Esophagus (tissue), 2 donors: ENCODE measurements at regions not wholly inside any gene's neighbourhood (a gene's known extent, or its start where the extent isn't known, plus 50 kb on each side); places are given as distances from the start of the nearest gene placed in this dataset.

Source experiments
- H3K27ac ChIP-seq, 2 donors: one replicate each; pipeline ENCODE4 v1.5.1; 2013; ENCODE audit warnings: low read depth in 2 of 2, mild to moderate bottlenecking in 2 of 2, inconsistent platforms in 1 of 2, low read length in 1 of 2, moderate library complexity in 1 of 2
- H3K27me3 ChIP-seq, 2 donors: one replicate each; pipeline ENCODE4 v1.6.1; 2013; ENCODE audit warnings: low read length in 2 of 2, control low read depth in 1 of 2, mild to moderate bottlenecking in 1 of 2; ENCODE audit not compliant: insufficient read depth in 2 of 2, control insufficient read depth in 1 of 2
- H3K36me3 ChIP-seq, 2 donors: one replicate each; pipeline ENCODE4 v1.6.1; 2013; ENCODE audit warnings: low read length in 1 of 2; ENCODE audit not compliant: control insufficient read depth in 2 of 2, insufficient read depth in 2 of 2
- H3K4me1 ChIP-seq, 2 donors: one replicate each; pipeline ENCODE4 v1.6.1; 2013; ENCODE audit warnings: low read length in 1 of 2; ENCODE audit not compliant: control insufficient read depth in 2 of 2, insufficient read depth in 2 of 2
- H3K4me3 ChIP-seq, 2 donors: one replicate each; pipeline ENCODE4 v1.5.1; 2013; ENCODE audit warnings: low read length in 2 of 2, mild to moderate bottlenecking in 2 of 2, low read depth in 1 of 2, moderate library complexity in 1 of 2
- H3K9me3 ChIP-seq, 2 donors: one replicate each; pipeline ENCODE4 v1.6.1; 2013; ENCODE audit warnings: mild to moderate bottlenecking in 2 of 2, low read depth in 1 of 2, low read length in 1 of 2, moderate library complexity in 1 of 2; ENCODE audit not compliant: control insufficient read depth in 2 of 2, insufficient read depth in 1 of 2
- WGBS, 2 donors: extraction: QIAGEN DNeasy Blood & Tissue Kit; methylation state at CpG; one replicate each; pipeline ENCODE4 v1.1.7; 2013; 5-methylcytosine and 5-hydroxymethylcytosine counted together
- donor health status: healthy with polysubstance abuse.
- donor health status: Bipolar disorder and iron deficiency.

GRCh38 chr4:19437008-19437407 is 814.7 kb upstream of the SLIT2 start:
- Histone ChIP-seq H3K36me3 (no peaks in the 10 kb centered on the region), H3K27ac (no peak overlapping the region), H3K4me3 (no peak overlapping the region), H3K4me1 (no peaks in the 10 kb centered on the region), H3K9me3 (peaks cover 0 to 4% of the 10 kb centered on the region in 2 donors), H3K27me3 (no peaks in the 10 kb centered on the region)
- WGBS, 2 donors: 50 to 59% methylated on average over 2 of the region's 2 CpGs

- no peak overlapping the region for H3K27ac ChIP-seq
- no peaks in the 10 kb centered on the region for H3K27me3 ChIP-seq
- no peak overlapping the region for H3K4me3 ChIP-seq
- WGBS, 2 donors: 44 to 51% methylated on average over 4 of the region's 4 CpGs
- H3K36me3 ChIP-seq: no peaks in the 10 kb centered on the region
- H3K9me3 ChIP-seq: peaks cover 0 to 3% of the 10 kb centered on the region in 2 donors
- no peaks in the 10 kb centered on the region for H3K4me1 ChIP-seq
Measured at GRCh38 chr4:19429684-19430083, 822.0 kb upstream of the SLIT2 start.

GRCh38 chr4:19425146-19425545 is 826.6 kb upstream of the SLIT2 start:
- H3K27ac ChIP-seq: no peak overlapping the region
- no peaks in the 10 kb centered on the region for H3K27me3 ChIP-seq
- no peak overlapping the region for H3K4me3 ChIP-seq
- no peaks in the 10 kb centered on the region for H3K36me3 ChIP-seq
- H3K4me1 ChIP-seq: no peaks in the 10 kb centered on the region
- H3K9me3 ChIP-seq: peaks cover 0 to 3% of the 10 kb centered on the region in 2 donors

- WGBS, 2 donors: 29 to 38% methylated on average over 2 of the region's 2 CpGs
- no peak overlapping the region for H3K4me3 ChIP-seq
- H3K9me3 ChIP-seq: no peaks in the 10 kb centered on the region
- no peaks in the 10 kb centered on the region for H3K27me3 ChIP-seq
- no peak overlapping the region for H3K27ac ChIP-seq
- H3K36me3 ChIP-seq: no peaks in the 10 kb centered on the region
- no peaks in the 10 kb centered on the region for H3K4me1 ChIP-seq
Measured at GRCh38 chr4:19417256-19417655, 834.4 kb upstream of the SLIT2 start.

GRCh38 chr4:19416146-19416545 is 835.6 kb upstream of the SLIT2 start:
- Histone ChIP-seq H3K9me3 (no peaks in the 10 kb centered on the region), H3K27me3 (no peaks in the 10 kb centered on the region), H3K27ac (no peak overlapping the region), H3K4me1 (no peaks in the 10 kb centered on the region), H3K4me3 (no peak overlapping the region), H3K36me3 (no peaks in the 10 kb centered on the region)

GRCh38 chr4:19408490-19408889 is 843.2 kb upstream of the SLIT2 start:
- no peak overlapping the region for H3K4me3 ChIP-seq
- H3K36me3 ChIP-seq: no peaks in the 10 kb centered on the region
- no peaks in the 10 kb centered on the region for H3K4me1 ChIP-seq
- H3K27ac ChIP-seq: no peak overlapping the region
- WGBS, 2 donors: 26 to 69% methylated on average over 1 of the region's 1 CpG
- H3K27me3 ChIP-seq: no peaks in the 10 kb centered on the region
- H3K9me3 ChIP-seq: no peaks in the 10 kb centered on the region

- Histone ChIP-seq H3K4me1 (no peaks in the 10 kb centered on the region), H3K9me3 (no peaks in the 10 kb centered on the region), H3K36me3 (no peaks in the 10 kb centered on the region), H3K27me3 (no peaks in the 10 kb centered on the region), H3K4me3 (no peak overlapping the region), H3K27ac (no peak overlapping the region)
Measured at GRCh38 chr4:19406789-19407188, 844.9 kb upstream of the SLIT2 start.

- H3K4me1 ChIP-seq: no peaks in the 10 kb centered on the region
- H3K27me3 ChIP-seq: no peaks in the 10 kb centered on the region
- H3K9me3 ChIP-seq: no peaks in the 10 kb centered on the region
- WGBS, 2 donors: 47 to 48% methylated on average over 5 of the region's 5 CpGs
- no peak overlapping the region for H3K4me3 ChIP-seq
- no peaks in the 10 kb centered on the region for H3K36me3 ChIP-seq
- no peak overlapping the region for H3K27ac ChIP-seq
Measured at GRCh38 chr4:19403786-19404370, 847.8 kb upstream of the SLIT2 start.

- H3K9me3 ChIP-seq: no peaks in the 10 kb centered on the region
- H3K4me1 ChIP-seq: no peaks in the 10 kb centered on the region
- no peak overlapping the region for H3K4me3 ChIP-seq
- no peak overlapping the region for H3K27ac ChIP-seq
- H3K36me3 ChIP-seq: no peaks in the 10 kb centered on the region
- WGBS, 2 donors: 66 to 77% methylated on average over 2 of the region's 2 CpGs
- H3K27me3 ChIP-seq: no peaks in the 10 kb centered on the region
Measured at GRCh38 chr4:19402581-19403065, 849.1 kb upstream of the SLIT2 start.

- H3K9me3 ChIP-seq: no peaks in the 10 kb centered on the region
- no peak overlapping the region for H3K27ac ChIP-seq
- H3K4me1 ChIP-seq: no peaks in the 10 kb centered on the region
- no peak overlapping the region for H3K4me3 ChIP-seq
- no peaks in the 10 kb centered on the region for H3K27me3 ChIP-seq
- WGBS, 2 donors: 72 to 83% methylated on average over 1 of the region's 1 CpG
- no peaks in the 10 kb centered on the region for H3K36me3 ChIP-seq
Measured at GRCh38 chr4:19401301-19402080, 850.2 kb upstream of the SLIT2 start.
